C4-2B (cell line): ENCODE measurements at regions not wholly inside any gene's neighbourhood (a gene's known extent, or its start where the extent isn't known, plus 50 kb on each side); places are given as distances from the start of the nearest gene placed in this dataset.

Experiments used
- H3K27ac ChIP-seq: fragments of 450-650 bp; 2 replicates; pipeline ENCODE4 v1.5.1; 2017
- CTCF ChIP-seq: fragments of 450-650 bp; conservative IDR thresholded peaks from 2 replicates; pipeline ENCODE4 v1.5.1; 2017; ENCODE audit warnings: mild to moderate bottlenecking
- ZFX ChIP-seq: fragments of 450-650 bp; IDR thresholded peaks from 2 replicates; pipeline ENCODE4 v1.6.1; 2017

DNA sequence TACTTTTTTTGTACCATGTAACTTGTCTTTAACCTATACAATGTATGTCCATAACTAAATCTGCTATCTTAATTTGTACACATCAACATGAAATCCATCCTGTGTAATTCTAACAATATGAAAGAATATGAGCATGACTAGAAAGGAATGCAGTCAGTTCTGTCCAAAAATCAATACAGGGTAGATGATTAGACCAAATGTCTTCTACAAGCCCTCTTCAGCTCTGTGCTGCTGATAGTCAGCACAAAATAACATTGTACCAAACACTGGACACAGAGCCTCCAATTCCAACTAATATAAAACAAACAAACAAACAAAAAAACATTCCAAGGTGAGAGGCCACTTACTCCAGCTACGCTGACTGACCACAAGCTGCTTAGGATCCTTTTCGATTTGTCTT, 301.4 kb upstream of the IRAK1BP1 start:
- TF ChIP-seq CTCF = no peak
- no peak for TF ChIP-seq ZFX
- H3K27ac ChIP-seq = no peak overlapping the region

DNA sequence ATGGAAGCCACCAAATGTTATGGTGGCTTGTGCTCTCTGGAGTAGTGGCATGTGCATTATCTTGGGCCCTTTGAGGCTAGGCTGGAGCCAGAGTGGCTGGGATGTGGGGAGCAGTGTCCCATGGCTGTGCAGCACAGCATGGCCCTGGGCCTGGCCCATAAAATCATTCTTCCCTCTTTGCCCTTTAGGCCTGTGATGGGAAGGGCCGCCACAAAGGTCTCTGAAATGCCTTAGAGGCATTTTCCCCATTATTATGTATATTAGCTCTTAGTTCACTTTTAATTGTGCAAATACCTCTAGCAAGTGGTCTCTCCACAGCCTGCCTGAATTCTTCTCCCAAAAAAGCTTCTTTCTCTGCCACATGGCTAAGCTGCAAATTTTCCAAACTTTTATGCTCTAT, 297.3 kb upstream of the IRAK1BP1 start:
- no peak overlapping the region for H3K27ac ChIP-seq
- TF ChIP-seq ZFX = no peak

- TF ChIP-seq ZFX = no peak
- no peak for TF ChIP-seq CTCF
- H3K27ac ChIP-seq = no peak overlapping the region
These were observed 289.8 kb upstream of the IRAK1BP1 start for GRCh38 chr6:78577585-78577984.

GRCh38 chr6:78578430-78578829, 288.9 kb upstream of the IRAK1BP1 start:
- no peak for TF ChIP-seq CTCF
- no peak for TF ChIP-seq ZFX
- no peak overlapping the region for H3K27ac ChIP-seq

- no peak overlapping the region for H3K27ac ChIP-seq
- TF ChIP-seq ZFX = no peak
- no peak for TF ChIP-seq CTCF
These were observed 286.4 kb upstream of the IRAK1BP1 start for GRCh38 chr6:78580923-78581322.

DNA sequence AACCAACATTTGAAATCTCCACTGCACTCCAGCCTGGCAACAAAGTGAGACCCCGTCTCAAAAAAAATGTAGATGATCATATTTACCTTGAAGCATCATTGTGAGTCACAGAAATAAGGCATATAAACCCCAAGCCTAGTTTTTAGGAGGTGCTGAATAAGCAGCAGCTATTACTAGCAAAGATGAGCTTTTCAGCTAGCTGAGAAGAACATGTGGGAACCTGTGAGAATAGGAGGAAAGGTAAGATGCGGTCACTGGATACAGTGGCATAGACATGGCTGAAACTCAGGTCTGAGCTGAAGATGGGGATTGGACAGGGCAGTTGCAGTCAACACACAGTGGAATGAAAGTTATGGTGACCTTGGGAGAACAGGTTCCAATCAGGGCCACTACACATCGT, 284.3 kb upstream of the IRAK1BP1 start:
- TF ChIP-seq ZFX = no peak
- no peak for TF ChIP-seq CTCF
- no peak overlapping the region for H3K27ac ChIP-seq

DNA sequence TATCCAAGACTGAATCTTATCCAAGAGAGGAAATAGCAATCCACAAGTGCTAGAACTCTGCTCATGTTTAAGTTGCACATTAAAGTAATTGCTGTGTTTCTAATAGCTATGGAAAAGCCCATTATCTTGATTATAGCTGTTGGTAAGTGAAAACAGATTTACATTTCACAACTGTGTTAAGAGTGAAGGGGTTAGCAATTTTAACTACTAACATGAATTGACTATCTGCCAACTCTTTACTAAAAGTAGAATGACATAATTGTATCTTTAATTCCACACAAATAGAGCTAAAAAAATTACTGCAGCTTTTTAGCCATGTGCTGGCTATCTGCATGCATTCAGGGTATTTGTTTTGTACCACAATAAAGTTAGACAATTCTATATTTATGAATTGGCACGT, 277.9 kb upstream of the IRAK1BP1 start:
- TF ChIP-seq ZFX (no peak), CTCF (no peak)
- no peak overlapping the region for H3K27ac ChIP-seq

DNA sequence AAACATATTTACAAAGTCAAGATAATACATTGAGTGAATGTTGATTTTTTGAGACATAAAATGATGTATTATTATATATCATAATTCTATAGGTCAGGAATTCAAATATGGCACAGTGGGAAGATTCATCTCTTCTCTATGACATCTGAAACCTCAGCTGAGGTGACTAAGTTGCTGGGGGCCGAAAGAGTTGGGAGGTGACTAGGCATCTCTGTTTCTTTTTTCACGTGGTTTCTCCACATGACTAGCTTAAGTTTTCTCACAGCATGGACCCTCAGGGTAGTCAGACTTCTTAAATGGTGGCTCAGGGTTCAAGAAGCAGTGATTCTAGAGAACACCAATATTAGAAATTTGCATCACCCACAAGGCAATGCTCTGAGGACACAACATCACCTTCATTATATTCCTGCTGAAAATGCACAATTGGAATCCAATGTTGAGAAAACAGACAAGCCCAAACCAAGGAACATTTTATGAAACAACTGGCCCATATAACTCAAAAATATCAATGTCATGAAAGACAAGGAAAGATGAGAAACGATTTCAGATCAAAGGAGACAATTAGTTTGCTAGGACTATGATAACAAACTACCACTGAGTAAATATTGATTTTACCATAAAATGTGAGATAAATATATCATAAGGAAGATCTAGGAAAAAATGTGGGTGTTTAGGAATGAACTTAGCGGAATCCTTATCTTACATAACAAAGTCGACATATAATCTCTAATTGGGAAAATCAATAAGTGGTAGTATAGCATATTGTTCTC, 273.3 kb upstream of the IRAK1BP1 start:
- H3K27ac ChIP-seq = no peak overlapping the region
- TF ChIP-seq CTCF (no peak), ZFX (no peak)
